ENCODE measurements at regions not wholly inside any gene's neighbourhood (a gene's known extent, or its start where the extent isn't known, plus 50 kb on each side); places are given as distances from the start of the nearest gene placed in this dataset.

- TF ChIP-seq CTCF (IDR thresholded peaks at IDR 0.05) (no peak), EP300 (IDR thresholded peaks at IDR 0.05) (no peak), POLR2A (IDR thresholded peaks at IDR 0.05) (no peak)
These were observed 968.2 kb upstream of the NR2F2 start for GRCh38 chr15:95362306-95362705.
